IMR-90 (cell line): ENCODE measurements at regions not wholly inside any gene's neighbourhood (a gene's known extent, or its start where the extent isn't known, plus 50 kb on each side); places are given as distances from the start of the nearest gene placed in this dataset.

Experiments used
- CEBPB ChIP-seq: IDR thresholded peaks from 2 replicates; pipeline ENCODE4 v1.6.1; 2012; ENCODE audit warnings: low read depth, low read length, improper control_type of control experiment
- FOS ChIP-seq: fragments of 150-350 bp; IDR thresholded peaks from 2 replicates; pipeline ENCODE4 v1.6.1; 2016; ENCODE audit warnings: low read depth, low read length
- MAZ ChIP-seq: IDR thresholded peaks from 2 replicates; pipeline ENCODE4 v1.6.1; 2012; ENCODE audit warnings: low read depth, mild to moderate bottlenecking, low read length, improper control_type of control experiment, moderate library complexity, borderline replicate concordance
- POLR2A ChIP-seq: IDR thresholded peaks from 2 replicates; pipeline ENCODE4 v1.6.1; 2012; ENCODE audit warnings: mild to moderate bottlenecking, low read depth, low read length
- RAD21 ChIP-seq: IDR thresholded peaks from 2 replicates; pipeline ENCODE4 v1.6.1; 2012; ENCODE audit warnings: low read length, improper control_type of control experiment
- RCOR1 ChIP-seq: IDR thresholded peaks from 2 replicates; pipeline ENCODE4 v1.6.1; 2012; ENCODE audit warnings: mild to moderate bottlenecking, low read length, improper control_type of control experiment; ENCODE audit not compliant: insufficient replicate concordance
- RFX5 ChIP-seq: IDR thresholded peaks from 2 replicates; pipeline ENCODE4 v1.8.0; 2012; ENCODE audit warnings: low read depth, mild to moderate bottlenecking, low read length, moderate library complexity
- TF ChIP-seq, protein P1 (sequence below): conservative IDR thresholded peaks from 2 replicates; pipeline ENCODE4 v1.5.1; 2012; ENCODE audit warnings: mild to moderate bottlenecking, low read depth, low read length, improper control_type of control experiment

DNA sequence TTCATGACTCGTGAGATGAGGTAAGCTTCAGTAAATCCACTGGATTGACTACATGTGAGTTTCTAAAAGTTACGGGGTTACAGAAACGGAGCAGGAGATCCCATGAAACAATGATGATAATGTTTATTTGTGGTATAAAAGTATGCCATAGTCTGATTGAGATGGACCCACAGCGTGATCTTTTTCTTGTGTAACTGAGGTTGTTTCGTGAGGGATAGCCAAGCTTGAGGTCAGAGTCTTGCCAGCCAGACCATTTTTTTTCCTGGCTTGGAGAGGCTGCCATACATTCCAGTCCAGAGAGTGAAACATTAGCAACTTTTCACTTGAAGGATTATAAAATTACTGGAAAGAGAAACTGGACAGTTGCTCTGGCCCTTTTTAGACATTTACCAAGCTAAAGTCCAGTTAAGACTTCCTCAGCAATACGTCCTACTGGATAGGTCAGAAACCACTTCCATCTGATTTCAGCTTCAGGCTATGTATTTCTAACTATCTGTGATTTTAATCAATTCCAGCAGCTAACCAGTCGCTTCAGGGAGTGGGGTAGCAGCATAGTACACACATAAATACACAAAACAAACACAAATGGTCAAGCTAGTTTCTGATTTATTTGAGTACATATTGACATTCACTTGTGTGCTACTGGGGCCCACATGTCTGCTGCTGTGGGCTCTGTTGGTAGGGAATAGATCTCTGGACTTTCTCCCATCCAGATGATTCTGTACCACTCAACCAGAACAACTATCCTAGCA, 194.6 kb downstream of the POSTN start:
- no peak for TF ChIP-seq POLR2A
- TF ChIP-seq, protein P1, sequence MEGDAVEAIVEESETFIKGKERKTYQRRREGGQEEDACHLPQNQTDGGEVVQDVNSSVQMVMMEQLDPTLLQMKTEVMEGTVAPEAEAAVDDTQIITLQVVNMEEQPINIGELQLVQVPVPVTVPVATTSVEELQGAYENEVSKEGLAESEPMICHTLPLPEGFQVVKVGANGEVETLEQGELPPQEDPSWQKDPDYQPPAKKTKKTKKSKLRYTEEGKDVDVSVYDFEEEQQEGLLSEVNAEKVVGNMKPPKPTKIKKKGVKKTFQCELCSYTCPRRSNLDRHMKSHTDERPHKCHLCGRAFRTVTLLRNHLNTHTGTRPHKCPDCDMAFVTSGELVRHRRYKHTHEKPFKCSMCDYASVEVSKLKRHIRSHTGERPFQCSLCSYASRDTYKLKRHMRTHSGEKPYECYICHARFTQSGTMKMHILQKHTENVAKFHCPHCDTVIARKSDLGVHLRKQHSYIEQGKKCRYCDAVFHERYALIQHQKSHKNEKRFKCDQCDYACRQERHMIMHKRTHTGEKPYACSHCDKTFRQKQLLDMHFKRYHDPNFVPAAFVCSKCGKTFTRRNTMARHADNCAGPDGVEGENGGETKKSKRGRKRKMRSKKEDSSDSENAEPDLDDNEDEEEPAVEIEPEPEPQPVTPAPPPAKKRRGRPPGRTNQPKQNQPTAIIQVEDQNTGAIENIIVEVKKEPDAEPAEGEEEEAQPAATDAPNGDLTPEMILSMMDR: no peak
- TF ChIP-seq CEBPB: peak; percentile 63
- TF ChIP-seq RFX5: no peak
- no peak for TF ChIP-seq FOS
- no peak for TF ChIP-seq RCOR1
- TF ChIP-seq RAD21: no peak
- TF ChIP-seq MAZ: no peak
